H1 (cell line): ENCODE measurements at regions not wholly inside any gene's neighbourhood (a gene's known extent, or its start where the extent isn't known, plus 50 kb on each side); places are given as distances from the start of the nearest gene placed in this dataset.

Experiments used
- CTCF ChIA-PET: fragments of 300-600 bp; sonication (Branson Sonifier 250); formaldehyde crosslinking; loops from one replicate; lab custom pipeline; 2021; ENCODE audit not compliant: partially characterized antibody; lab: Charles Lee
- POLR2A ChIA-PET: fragments of 300-600 bp; sonication (Branson Sonifier 250); formaldehyde crosslinking; loops from one replicate; lab custom pipeline; 2021; ENCODE audit warnings: inconsistent platforms; ENCODE audit not compliant: partially characterized antibody; lab: Charles Lee
- DNase-seq, 2 experiments: peaks; one replicate each; pipeline versions ENCODE4 v3.0.0 to v3.0.0-alpha.2; 2010 to 2022; ENCODE audit warnings: low spot score in 2 of 2, low read depth in 1 of 2, mixed read lengths in 1 of 2
- FAIRE-seq: peaks from 2 replicates; lab custom pipeline; 2011; peaks lifted over from hg19 to GRCh38; lab: Jason Lieb, UNC
- H2AFZ ChIP-seq: 2 replicates; pipeline ENCODE4 v1.8.1; 2012; ENCODE audit warnings: low read length, inconsistent platforms
- H2AK5ac ChIP-seq: 2 replicates; pipeline ENCODE4 v1.6.1; 2013; ENCODE audit warnings: low read depth, low read length
- H2BK120ac ChIP-seq: replicated peaks from 2 replicates; pipeline ENCODE3; 2013; ENCODE audit warnings: low read depth, low read length, inconsistent platforms
- H2BK12ac ChIP-seq: 2 replicates; pipeline ENCODE4 v1.6.1; 2013; ENCODE audit warnings: low read depth, low read length
- H2BK15ac ChIP-seq: 2 replicates; pipeline ENCODE4 v1.6.1; 2013; ENCODE audit warnings: low read length
- H2BK20ac ChIP-seq: 2 replicates; pipeline ENCODE4 v1.6.1; 2013; ENCODE audit warnings: low read length
- H2BK5ac ChIP-seq: 2 replicates; pipeline ENCODE4 v1.6.1; 2013; ENCODE audit warnings: low read depth, low read length
- H3K14ac ChIP-seq: 2 replicates; pipeline ENCODE4 v1.6.1; 2013; ENCODE audit warnings: inconsistent platforms; ENCODE audit not compliant: insufficient read length
- H3K18ac ChIP-seq: 2 replicates; pipeline ENCODE4 v1.6.1; 2013; ENCODE audit warnings: low read length; ENCODE audit errors: extremely low read depth
- H3K23ac ChIP-seq: 2 replicates; pipeline ENCODE4 v1.6.1; 2013; ENCODE audit warnings: inconsistent platforms; ENCODE audit not compliant: insufficient read length
- H3K23me2 ChIP-seq: 2 replicates; pipeline ENCODE4 v1.6.1; 2013; ENCODE audit warnings: low read depth, low read length
- H3K27ac ChIP-seq: 2 replicates; pipeline ENCODE4 v1.6.1; 2011; ENCODE audit warnings: low read depth, low read length, inconsistent platforms
- H3K27me3 ChIP-seq, 4 experiments: replicated peaks in 1 of 4; 1 replicate in 1 of 4; 2 replicates in 3 of 4; pipeline versions ENCODE4 v1.6.1 to v1.8.1; 2011 to 2013; ENCODE audit warnings: low read length in 3 of 4, mild to moderate bottlenecking in 3 of 4, inconsistent platforms in 2 of 4, mixed read lengths in 2 of 4, moderate library complexity in 1 of 4; ENCODE audit not compliant: control insufficient read depth in 3 of 4, insufficient read depth in 3 of 4; ENCODE audit errors: extremely low read depth in 1 of 4
- H3K36me3 ChIP-seq, 4 experiments: 2 replicates each; pipeline versions ENCODE4 v1.6.1 to v1.8.1; 2011 to 2013; ENCODE audit warnings: mild to moderate bottlenecking in 4 of 4, low read length in 3 of 4, moderate library complexity in 2 of 4, control low read depth in 1 of 4, inconsistent platforms in 1 of 4; ENCODE audit not compliant: insufficient read depth in 4 of 4, control insufficient read depth in 2 of 4
- H3K4ac ChIP-seq: replicated peaks from 2 replicates; pipeline ENCODE3; 2013; ENCODE audit warnings: low read length, low read depth, mixed read lengths, inconsistent platforms; ENCODE audit not compliant: insufficient read length
- H3K4me1 ChIP-seq, 4 experiments: replicated peaks in 1 of 4; 1 replicate in 1 of 4; 2 replicates in 3 of 4; pipeline versions ENCODE4 v1.6.1 to v1.8.1; 2011 to 2013; ENCODE audit warnings: low read length in 3 of 4, inconsistent platforms in 2 of 4, mixed read lengths in 1 of 4; ENCODE audit not compliant: insufficient read depth in 4 of 4, control insufficient read depth in 3 of 4
- H3K4me2 ChIP-seq, 2 experiments: 2 replicates each; pipeline versions ENCODE4 v1.6.1 to v1.8.1; 2011 to 2013; ENCODE audit warnings: low read depth in 2 of 2, low read length in 2 of 2, control low read depth in 1 of 2, inconsistent platforms in 1 of 2, mild to moderate bottlenecking in 1 of 2; ENCODE audit not compliant: insufficient read depth in 1 of 2
- H3K4me3 ChIP-seq, 4 experiments: fragments of 200-600, 300-600 bp in 1 of 4; sonication (generic), shearing (Covaris generic), sonication (Bioruptor Twin) in 1 of 4; 2 replicates each; pipeline versions ENCODE4 v1.5.1 to v1.8.1; 2011 to 2016; ENCODE audit warnings: low read length in 4 of 4, low read depth in 3 of 4, control low read depth in 2 of 4, inconsistent platforms in 2 of 4, mild to moderate bottlenecking in 2 of 4, mixed read lengths in 1 of 4, moderate library complexity in 1 of 4; ENCODE audit not compliant: insufficient read depth in 2 of 4; ENCODE audit errors: extremely low read depth in 1 of 4
- H3K56ac ChIP-seq: replicated peaks from 2 replicates; pipeline ENCODE3; 2013; ENCODE audit warnings: low read depth, mild to moderate bottlenecking, mixed read lengths, low read length, inconsistent platforms; ENCODE audit not compliant: insufficient read length
- H3K79me1 ChIP-seq: 2 replicates; pipeline ENCODE4 v1.6.1; 2013; ENCODE audit warnings: low read depth, low read length, control low read depth
- H3K79me2 ChIP-seq, 2 experiments: 2 replicates each; pipeline versions ENCODE4 v1.6.1 to v1.8.1; 2012 to 2013; ENCODE audit warnings: low read length in 2 of 2, mild to moderate bottlenecking in 2 of 2, inconsistent platforms in 1 of 2; ENCODE audit not compliant: insufficient read depth in 2 of 2, control insufficient read depth in 1 of 2
- H3K9ac ChIP-seq, 4 experiments: replicated peaks in 1 of 4; 1 replicate in 1 of 4; 2 replicates in 3 of 4; pipeline versions ENCODE4 v1.6.1 to v1.8.1; 2011 to 2013; ENCODE audit warnings: low read depth in 3 of 4, low read length in 3 of 4, control low read depth in 2 of 4, mild to moderate bottlenecking in 2 of 4, moderate library complexity in 2 of 4, inconsistent platforms in 1 of 4; ENCODE audit errors: extremely low read depth in 1 of 4
- H3K9me3 ChIP-seq, 2 experiments: 2 replicates each; pipeline versions ENCODE4 v1.6.1 to v1.8.1; 2012 to 2013; ENCODE audit warnings: mild to moderate bottlenecking in 2 of 2, moderate library complexity in 2 of 2, control low read depth in 1 of 2, inconsistent platforms in 1 of 2, low read depth in 1 of 2, low read length in 1 of 2, mixed read lengths in 1 of 2; ENCODE audit not compliant: insufficient read depth in 2 of 2
- H4K20me1 ChIP-seq, 2 experiments: replicated peaks in 1 of 2; 2 replicates each; pipeline versions ENCODE3 to v1.8.1; 2011 to 2013; ENCODE audit warnings: inconsistent platforms in 2 of 2, low read length in 2 of 2, mild to moderate bottlenecking in 1 of 2; ENCODE audit not compliant: insufficient read depth in 2 of 2, control insufficient read depth in 1 of 2
- H4K5ac ChIP-seq: 2 replicates; pipeline ENCODE4 v1.6.1; 2013; ENCODE audit warnings: low read length, low read depth, mixed read lengths, inconsistent platforms; ENCODE audit not compliant: insufficient read length
- H4K8ac ChIP-seq: 2 replicates; pipeline ENCODE4 v1.8.0; 2013; ENCODE audit warnings: mild to moderate bottlenecking, moderate library complexity, low read length, inconsistent platforms; ENCODE audit not compliant: insufficient read depth; ENCODE audit errors: extremely low read depth
- H4K91ac ChIP-seq: replicated peaks from 2 replicates; pipeline ENCODE3; 2013; ENCODE audit warnings: low read length, mixed read lengths, inconsistent platforms; ENCODE audit not compliant: insufficient read length
- CHD2 ChIP-seq: IDR thresholded peaks from 2 replicates; pipeline ENCODE4 v1.6.1; 2012; ENCODE audit warnings: low read length, improper control_type of control experiment
- WGBS, 2 experiments: shearing (Covaris generic) in 1 of 2; methylation state at CpG; one replicate each; pipeline versions ENCODE4 v1.1.6 to v1.1.7; 2013 to 2015; ENCODE audit warnings: low lambda C conversion rate in 2 of 2, mixed read lengths in 2 of 2, inconsistent platforms in 1 of 2, low coverage in 1 of 2, missing lambda C conversion rate in 1 of 2; ENCODE audit not compliant: insufficient replicate concordance in 2 of 2, insufficient coverage in 1 of 2, insufficient read length in 1 of 2; ENCODE audit errors: extremely low coverage in 1 of 2, missing lambda C conversion rate in 1 of 2; 5-methylcytosine and 5-hydroxymethylcytosine counted together

- Histone ChIP-seq H3K4me2 (no peak overlapping the region), H2BK15ac (no peak overlapping the region), H3K27ac (no peak overlapping the region), H3K23me2 (no peaks in the 10 kb centered on the region), H3K79me1 (no peaks in the 10 kb centered on the region), H3K18ac (no peak overlapping the region), H2BK20ac (no peak overlapping the region), H4K20me1 (no peaks in the 10 kb centered on the region), H3K27me3 (no peaks in the 10 kb centered on the region), H2BK12ac (no peak overlapping the region), H4K91ac (no peak overlapping the region), H3K36me3 (no peaks in the 10 kb centered on the region), H3K4me3 (no peak overlapping the region), H3K4me1 (no peaks in the 10 kb centered on the region), H3K4ac (no peak overlapping the region), H3K23ac (no peak overlapping the region), H4K8ac (no peak overlapping the region), H3K9ac (no peak overlapping the region), H2AFZ (no peak overlapping the region), H2AK5ac (no peak overlapping the region), H3K79me2 (no peaks in the 10 kb centered on the region), H3K9me3 (no peaks in the 10 kb centered on the region), H2BK120ac (no peak overlapping the region), H2BK5ac (no peak overlapping the region), H3K14ac (no peak overlapping the region), H3K56ac (no peak overlapping the region), H4K5ac (no peak overlapping the region)
- FAIRE-seq (no peak), DNase-seq (peak in 1 of 2 experiments; percentile 6)
- no peak for TF ChIP-seq CHD2
- POLR2A ChIA-PET, result no interaction called here
- 90% methylated on average over 3 of the region's 3 CpGs; no CpG with 5 or more reads in 1 of the 2 experiments for WGBS, 2 experiments
- CTCF ChIA-PET, result interaction anchor here (1.4 kb wide), 1 partner anchor 114 kb away, joined by 4 read pairs; no protein-coding TSS in a partner anchor
These were observed 70.2 kb upstream of the IL12B start for GRCh38 chr5:159400476-159400875.
